ENCODE measurements at regions not wholly inside any gene's neighbourhood (a gene's known extent, or its start where the extent isn't known, plus 50 kb on each side); places are given as distances from the start of the nearest gene placed in this dataset.

DNA sequence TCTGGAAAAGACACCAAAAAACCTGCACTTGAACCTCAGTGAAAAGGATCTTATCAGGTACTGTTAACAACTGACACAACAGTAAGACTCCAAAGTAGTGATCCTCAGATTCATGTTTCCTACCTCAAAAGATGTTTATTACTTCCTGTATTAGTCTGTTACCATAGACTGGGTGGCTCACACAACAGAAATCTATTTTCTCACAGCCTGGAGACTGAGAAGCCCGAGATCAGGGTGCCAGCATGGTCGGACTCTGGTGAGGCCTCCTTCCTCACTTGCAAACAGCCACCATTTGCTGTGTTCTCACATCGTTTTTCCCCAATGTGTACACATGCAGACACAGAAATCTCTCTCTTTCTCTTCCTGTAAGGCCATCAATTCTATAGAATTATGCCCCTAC, 154.0 kb upstream of the THSD7A start:
- TF ChIP-seq, protein P1, sequence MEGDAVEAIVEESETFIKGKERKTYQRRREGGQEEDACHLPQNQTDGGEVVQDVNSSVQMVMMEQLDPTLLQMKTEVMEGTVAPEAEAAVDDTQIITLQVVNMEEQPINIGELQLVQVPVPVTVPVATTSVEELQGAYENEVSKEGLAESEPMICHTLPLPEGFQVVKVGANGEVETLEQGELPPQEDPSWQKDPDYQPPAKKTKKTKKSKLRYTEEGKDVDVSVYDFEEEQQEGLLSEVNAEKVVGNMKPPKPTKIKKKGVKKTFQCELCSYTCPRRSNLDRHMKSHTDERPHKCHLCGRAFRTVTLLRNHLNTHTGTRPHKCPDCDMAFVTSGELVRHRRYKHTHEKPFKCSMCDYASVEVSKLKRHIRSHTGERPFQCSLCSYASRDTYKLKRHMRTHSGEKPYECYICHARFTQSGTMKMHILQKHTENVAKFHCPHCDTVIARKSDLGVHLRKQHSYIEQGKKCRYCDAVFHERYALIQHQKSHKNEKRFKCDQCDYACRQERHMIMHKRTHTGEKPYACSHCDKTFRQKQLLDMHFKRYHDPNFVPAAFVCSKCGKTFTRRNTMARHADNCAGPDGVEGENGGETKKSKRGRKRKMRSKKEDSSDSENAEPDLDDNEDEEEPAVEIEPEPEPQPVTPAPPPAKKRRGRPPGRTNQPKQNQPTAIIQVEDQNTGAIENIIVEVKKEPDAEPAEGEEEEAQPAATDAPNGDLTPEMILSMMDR (IDR thresholded peaks at IDR 0.05; ENCODE audit: low read length), result no peak
- no peak for TF ChIP-seq EZH2 (optimal IDR thresholded peaks at IDR 0.05; ENCODE audit: low read depth, low read length)

Measured in MM.1S (cell line).